ENCODE measurements at regions not wholly inside any gene's neighbourhood (a gene's known extent, or its start where the extent isn't known, plus 50 kb on each side); places are given as distances from the start of the nearest gene placed in this dataset.
"Not testable (repeated sequence)": the region's sequence is repeated elsewhere in the genome, so short reads cannot be mapped to it uniquely, and the experiment has no call there.

DNA sequence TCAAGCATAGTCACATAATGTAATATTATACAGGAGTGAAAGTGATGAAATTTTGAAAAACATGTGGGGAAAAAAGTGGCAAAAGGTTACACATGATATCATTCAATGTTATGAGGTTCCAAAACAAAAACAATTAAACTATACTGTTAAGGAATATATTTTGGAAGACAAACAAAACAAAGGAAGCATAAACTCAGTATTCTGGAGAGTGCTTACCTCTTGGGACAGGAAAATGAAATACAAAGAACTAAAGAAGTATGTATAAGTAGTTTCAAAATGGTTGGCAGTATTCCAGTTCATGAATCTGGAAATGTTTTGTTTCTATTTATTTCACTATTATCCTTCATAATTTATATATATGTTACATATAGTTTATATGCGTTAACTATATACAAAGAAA lies 213.5 kb downstream of the MOXD1 start:
- Mint-ChIP-seq H3K4me1 (peaks cover 4% of the 10 kb centered on the region), H3K9me3 (peaks cover 2% of the 10 kb centered on the region), H3K27me3 (no peaks in the 10 kb centered on the region), H3K27ac (no peak overlapping the region), H3K36me3 (ENCODE audit: low read depth) (no peaks in the 10 kb centered on the region), H3K4me3 (no peak overlapping the region)
- ChIA-PET POLR2A (no interaction called here), CTCF (no interaction called here)
- intact Hi-C loops (cut with micrococcal nuclease): no loop called here
- no peak for DNase-seq
- TF ChIP-seq, protein P1, sequence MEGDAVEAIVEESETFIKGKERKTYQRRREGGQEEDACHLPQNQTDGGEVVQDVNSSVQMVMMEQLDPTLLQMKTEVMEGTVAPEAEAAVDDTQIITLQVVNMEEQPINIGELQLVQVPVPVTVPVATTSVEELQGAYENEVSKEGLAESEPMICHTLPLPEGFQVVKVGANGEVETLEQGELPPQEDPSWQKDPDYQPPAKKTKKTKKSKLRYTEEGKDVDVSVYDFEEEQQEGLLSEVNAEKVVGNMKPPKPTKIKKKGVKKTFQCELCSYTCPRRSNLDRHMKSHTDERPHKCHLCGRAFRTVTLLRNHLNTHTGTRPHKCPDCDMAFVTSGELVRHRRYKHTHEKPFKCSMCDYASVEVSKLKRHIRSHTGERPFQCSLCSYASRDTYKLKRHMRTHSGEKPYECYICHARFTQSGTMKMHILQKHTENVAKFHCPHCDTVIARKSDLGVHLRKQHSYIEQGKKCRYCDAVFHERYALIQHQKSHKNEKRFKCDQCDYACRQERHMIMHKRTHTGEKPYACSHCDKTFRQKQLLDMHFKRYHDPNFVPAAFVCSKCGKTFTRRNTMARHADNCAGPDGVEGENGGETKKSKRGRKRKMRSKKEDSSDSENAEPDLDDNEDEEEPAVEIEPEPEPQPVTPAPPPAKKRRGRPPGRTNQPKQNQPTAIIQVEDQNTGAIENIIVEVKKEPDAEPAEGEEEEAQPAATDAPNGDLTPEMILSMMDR (IDR thresholded peaks at IDR 0.05): no peak
- ATAC-seq (ENCODE audit: low read depth): no peak

DNA sequence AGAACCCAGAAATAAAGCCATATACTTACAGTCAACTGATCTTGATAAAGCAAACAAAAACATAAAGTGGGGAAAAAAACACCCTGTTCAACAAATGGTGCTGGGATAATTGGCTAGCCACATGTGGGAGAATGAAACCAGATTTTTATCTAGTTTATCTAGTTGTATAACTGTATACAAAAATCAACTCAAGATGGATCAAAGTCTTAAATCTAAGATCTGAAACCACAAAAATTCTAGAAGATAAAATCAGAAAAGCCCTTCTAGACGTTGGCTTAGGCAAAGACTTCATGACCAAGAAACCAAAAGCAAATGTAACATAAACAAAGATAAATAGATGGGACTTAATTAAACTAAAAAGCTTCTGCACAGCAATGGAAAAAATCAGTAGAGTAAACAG lies 216.3 kb downstream of the MOXD1 start:
- peaks cover 11% of the 10 kb centered on the region for H3K9me3 Mint-ChIP-seq
- DNase-seq; H3K27me3 Mint-ChIP-seq; H3K27ac Mint-ChIP-seq; intact Hi-C loops (cut with micrococcal nuclease); H3K4me3 Mint-ChIP-seq; CTCF ChIA-PET; H3K36me3 Mint-ChIP-seq (ENCODE audit: low read depth); ATAC-seq (ENCODE audit: low read depth); POLR2A ChIA-PET; H3K4me1 Mint-ChIP-seq: not testable (repeated sequence)

DNA sequence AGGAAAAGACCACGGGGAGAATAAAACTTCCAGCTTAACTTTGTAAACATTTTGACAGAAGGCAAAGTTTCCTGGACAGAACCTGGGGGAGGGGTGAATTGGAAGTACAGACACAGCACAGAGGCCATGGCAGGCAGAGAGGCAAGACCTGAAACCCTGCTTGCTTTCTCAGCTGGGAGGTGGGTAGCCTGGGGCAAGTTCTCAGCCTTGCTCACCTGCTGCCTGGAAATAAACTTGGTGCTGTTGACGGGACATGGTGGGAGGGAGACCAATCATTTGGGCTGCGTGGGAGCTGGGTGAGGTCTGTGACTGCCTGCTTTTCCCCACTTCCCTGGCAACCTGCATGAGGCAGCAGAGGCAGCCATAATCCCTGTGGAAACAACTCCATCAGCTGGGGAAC lies 221.3 kb downstream of the MOXD1 start:
- peaks cover 32% of the 10 kb centered on the region for H3K9me3 Mint-ChIP-seq
- CTCF ChIA-PET: no interaction called here
- no peaks in the 10 kb centered on the region for H3K4me1 Mint-ChIP-seq
- DNase-seq (no peak), ATAC-seq (ENCODE audit: low read depth) (no peak)
- intact Hi-C loops (cut with micrococcal nuclease): no loop called here
- H3K27me3 Mint-ChIP-seq: peaks cover 9% of the 10 kb centered on the region
- H3K27ac Mint-ChIP-seq: no peak overlapping the region
- TF ChIP-seq, protein P1 (IDR thresholded peaks at IDR 0.05): no peak
- H3K36me3 Mint-ChIP-seq (ENCODE audit: low read depth): peaks cover 9% of the 10 kb centered on the region
- POLR2A ChIA-PET: no interaction called here
- H3K4me3 Mint-ChIP-seq: no peak overlapping the region

DNA sequence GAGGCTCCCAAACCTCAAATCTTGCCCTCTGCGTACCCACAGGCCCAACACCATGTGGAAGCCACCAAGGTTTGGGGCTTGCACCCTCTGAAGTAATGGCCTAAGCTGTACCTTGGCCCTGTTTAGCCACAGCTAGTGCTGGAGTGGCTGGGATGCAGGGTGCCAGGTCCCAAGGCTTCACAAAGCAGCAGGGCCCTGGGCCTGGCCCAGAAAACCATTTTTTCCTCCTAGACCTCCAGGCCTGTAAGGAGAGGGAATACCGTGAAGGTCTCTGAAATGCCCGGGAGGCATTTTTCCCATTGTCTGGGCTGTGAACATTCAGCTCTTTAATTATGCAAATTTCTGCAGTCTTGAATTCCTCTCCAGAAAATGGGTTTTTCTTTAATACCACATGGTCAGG lies 223.7 kb upstream of the CCN2 start:
- DNase-seq (no peak), ATAC-seq (ENCODE audit: low read depth) (no peak)
- peaks cover 3% of the 10 kb centered on the region for H3K27me3 Mint-ChIP-seq
- peaks cover 28% of the 10 kb centered on the region for H3K9me3 Mint-ChIP-seq
- CTCF ChIA-PET: no interaction called here
- H3K4me1 Mint-ChIP-seq: no peaks in the 10 kb centered on the region
- peaks cover 13% of the 10 kb centered on the region for H3K36me3 Mint-ChIP-seq (ENCODE audit: low read depth)
- TF ChIP-seq, protein P1 (IDR thresholded peaks at IDR 0.05): no peak
- POLR2A ChIA-PET: no interaction called here
- no peak overlapping the region for H3K27ac Mint-ChIP-seq
- no peak overlapping the region for H3K4me3 Mint-ChIP-seq
- intact Hi-C loops (cut with micrococcal nuclease): no loop called here

DNA sequence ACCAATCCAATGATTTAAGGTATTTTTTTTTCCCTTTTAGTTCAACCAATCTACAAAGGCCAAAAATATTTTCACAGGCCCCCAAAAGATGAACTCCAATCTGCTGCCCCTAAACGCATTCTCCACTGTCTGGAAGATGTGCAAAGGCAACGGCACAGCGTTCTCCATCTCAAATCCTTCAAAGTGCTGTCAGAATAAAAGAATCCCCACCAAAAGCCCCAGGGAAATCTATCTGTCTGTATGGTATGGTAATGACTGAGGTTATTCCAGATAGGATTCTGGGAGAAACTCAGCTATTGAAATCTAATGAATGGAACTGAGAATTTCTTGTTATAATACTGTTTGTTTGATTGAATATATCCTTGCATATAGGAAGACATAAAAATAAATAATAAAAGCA lies 217.8 kb upstream of the CCN2 start:
- Mint-ChIP-seq H3K4me1 (peaks cover 11% of the 10 kb centered on the region), H3K27ac (no peak overlapping the region), H3K27me3 (no peaks in the 10 kb centered on the region), H3K4me3 (no peak overlapping the region), H3K9me3 (peaks cover 5% of the 10 kb centered on the region), H3K36me3 (ENCODE audit: low read depth) (peaks cover 5% of the 10 kb centered on the region)
- CTCF ChIA-PET: no interaction called here
- no peak for DNase-seq
- TF ChIP-seq, protein P1 (IDR thresholded peaks at IDR 0.05): no peak
- ATAC-seq (ENCODE audit: low read depth): no peak
- intact Hi-C loops (cut with micrococcal nuclease): no loop called here
- POLR2A ChIA-PET: no interaction called here
